ENCODE measurements at regions not wholly inside any gene's neighbourhood (a gene's known extent, or its start where the extent isn't known, plus 50 kb on each side); places are given as distances from the start of the nearest gene placed in this dataset.
A peak's percentile ranks its signal among the peaks of the same experiment; 100 is the strongest.

DNA sequence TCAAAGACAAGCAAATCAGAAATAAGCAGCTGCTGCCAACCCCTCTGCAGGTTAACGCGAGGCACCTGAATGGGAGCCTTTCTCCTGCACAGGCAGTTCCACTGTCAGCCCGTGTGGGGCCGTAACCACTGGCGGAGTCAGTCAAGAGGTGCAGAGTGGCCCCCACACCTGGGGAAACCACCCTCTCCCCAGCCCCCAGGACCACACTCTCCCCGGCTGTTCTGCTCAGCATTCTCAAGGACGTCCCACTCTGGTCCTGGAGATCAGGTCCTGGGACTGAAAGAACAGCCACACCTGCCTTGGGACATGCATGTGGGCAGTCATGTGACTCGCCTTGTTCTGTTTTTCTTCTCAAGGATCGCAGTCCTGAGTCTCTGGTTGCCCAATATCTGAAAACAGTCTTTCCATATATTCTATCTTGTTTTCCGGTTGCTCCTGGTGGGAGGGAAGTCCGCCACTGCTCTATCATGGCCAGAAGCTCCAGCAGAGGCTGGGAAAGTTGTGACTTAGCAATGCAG is 252.5 kb downstream of the PTPRU start:
- DNase-seq = no peak

DNA sequence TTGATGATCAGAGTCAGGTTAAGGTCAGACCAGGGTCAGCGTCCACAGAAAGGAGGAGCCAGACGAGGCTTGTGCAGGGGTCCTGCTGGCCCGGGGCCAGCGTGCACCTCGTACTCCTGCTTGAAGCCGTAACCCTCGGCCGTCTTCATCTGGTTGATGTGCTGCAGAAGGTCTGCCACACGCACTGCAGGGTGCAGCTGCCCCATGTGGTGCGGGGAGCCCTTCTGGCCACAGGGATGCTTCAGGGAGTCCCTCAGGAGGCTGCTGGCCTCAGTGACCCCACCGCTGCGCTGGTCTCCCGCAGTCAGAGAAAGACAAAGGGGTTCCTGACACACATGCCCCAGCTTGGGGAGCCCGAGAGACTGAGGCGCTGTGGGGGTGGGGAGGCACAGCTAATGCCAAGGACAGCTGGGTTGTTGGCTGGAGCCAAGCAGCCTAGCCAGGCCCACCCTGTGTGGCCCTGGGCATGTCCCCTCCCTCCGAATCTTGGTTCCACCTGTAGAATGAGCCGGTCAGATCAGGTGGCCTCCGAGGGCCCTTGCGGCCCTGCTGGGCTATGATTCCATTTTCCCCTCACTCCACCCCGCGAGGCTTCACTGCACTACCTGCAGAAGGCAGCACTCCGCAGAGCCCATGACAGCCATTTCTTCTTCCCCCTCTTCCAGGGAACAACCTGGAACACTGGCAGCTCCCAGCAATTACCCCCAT is 251.9 kb downstream of the PTPRU start:
- DNase-seq = no peak

DNA sequence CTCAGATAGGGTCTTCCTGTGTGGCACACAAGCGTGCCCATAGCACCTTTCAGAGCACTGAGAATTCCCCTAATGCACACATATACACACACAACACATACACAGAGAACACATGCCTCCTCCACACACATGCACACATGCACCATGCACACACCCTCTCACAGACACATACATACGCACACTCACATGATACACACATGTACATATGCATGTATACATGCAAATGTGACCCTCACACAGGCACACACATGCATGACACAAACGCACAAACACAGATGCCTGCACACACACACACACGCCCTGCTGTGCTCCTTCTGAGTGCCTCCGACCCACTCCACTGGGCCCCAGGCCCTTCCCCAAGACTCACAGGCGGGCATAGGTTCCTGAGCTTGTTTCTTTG is 251.0 kb downstream of the PTPRU start:
- DNase-seq = no peak

DNA sequence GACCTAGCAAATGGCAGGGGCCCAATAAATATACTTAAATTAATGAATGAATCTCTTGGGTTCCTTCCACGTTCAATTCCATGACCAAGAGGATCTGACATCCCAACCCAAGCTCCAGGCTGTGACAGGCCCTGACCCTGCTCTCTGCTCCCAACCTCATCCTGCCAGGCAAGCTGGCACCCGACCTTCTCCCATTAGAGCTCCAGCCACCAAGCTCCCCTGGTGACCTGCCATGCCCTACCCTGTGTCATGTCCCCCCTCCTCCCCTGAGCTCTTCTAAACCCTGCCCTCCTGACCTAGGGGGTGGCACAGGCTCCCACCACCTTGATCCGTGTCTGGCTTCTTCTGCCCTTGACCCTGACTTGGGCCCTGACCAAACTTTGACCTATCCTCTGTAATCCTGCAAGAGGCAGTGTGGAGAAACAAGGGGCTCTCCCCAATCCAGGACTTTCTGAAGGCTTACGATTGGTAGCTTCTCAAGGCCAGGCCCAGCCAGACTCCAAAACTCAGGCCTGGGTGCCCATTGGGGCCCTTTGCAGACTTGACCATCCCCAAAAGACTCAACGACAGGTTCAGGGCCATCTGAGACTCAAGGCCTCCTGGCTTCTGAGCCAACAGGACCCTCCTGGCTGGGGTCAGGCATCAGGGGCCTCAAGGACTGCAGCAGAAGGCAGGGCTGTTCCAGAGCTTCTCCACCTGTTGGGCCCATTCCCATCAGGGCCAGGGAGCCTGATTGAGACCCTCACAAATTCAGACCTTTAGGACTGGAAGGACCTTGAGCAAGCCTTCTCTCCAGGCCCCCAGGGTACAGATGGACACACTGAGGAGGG is 249.0 kb downstream of the PTPRU start:
- no peak for DNase-seq

DNA sequence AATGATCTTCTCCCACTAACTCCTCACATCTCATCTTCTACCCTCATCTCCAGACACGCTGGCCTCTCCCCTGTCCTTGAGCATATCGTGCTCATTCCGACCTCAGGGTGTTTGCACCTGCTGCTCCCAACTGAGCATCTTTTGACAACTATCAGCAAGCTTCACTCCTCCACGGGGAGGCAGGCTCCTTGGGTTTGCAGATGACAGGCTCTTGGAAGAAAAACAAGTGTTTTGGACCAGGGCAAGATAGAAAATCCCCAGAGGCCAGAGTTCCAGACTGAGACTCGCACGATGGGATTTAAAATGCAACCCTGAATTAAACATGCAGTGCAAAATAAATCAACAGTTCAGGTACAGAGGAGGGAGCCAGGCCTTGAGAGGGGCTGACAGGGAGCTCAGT is 246.7 kb downstream of the PTPRU start:
- no peak for DNase-seq

DNA sequence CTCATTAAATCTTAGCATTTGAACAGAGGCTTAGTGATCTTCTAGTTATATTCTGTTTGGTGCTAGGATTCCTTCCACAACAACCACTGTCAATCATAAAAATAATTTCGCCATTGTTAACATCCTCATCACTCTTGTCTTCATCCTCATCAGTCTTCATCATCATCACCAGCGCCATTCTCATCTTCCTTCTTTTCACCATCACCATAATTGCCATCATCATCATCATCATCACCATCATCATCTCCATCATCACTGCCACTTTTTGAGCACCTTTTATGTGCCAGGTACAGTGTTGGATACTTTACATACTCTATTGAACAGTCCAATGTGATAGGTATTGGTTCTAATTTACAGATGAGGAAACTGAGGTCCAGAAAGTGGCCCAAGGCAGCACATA is 245.7 kb downstream of the PTPRU start:
- DNase-seq = no peak

DNA sequence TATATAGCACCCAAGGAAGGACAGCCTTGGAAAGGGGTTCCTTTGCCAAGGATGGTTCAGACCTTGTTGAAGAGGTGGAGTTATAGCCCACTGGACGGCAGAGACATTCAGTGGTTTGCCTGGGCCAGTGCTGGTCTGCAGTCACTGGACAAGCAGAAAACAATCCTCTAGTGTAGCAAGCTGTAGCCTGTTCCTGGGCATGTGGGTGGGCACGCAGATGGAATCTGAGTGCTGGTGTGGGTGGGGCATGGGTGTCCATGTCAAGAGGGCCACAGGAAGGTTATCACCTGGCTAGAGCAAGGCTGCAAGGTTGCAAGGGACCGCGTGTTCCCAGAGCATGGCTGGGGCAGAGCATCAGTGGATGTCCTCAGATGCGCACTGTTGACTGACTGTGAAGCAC is 244.7 kb downstream of the PTPRU start:
- DNase-seq = no peak

DNA sequence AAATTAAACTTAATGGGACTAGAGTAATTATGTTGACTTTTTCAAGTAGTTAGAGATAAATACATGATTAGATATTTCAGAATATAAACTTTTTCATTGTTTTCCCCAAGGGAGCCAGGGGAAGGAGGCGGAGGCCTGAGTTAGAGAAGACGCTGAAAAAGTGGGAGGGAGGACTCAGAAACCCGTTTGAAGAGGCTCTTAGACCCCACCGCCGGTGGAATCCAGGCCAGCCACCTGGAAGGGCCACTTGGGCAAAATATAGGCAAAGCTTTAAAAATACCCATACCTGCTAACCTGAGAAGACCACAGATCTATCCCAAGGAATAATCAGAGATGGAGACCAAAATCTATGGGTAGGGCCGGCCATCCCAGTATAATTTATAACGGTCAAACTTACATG is 242.6 kb downstream of the PTPRU start:
- no peak for DNase-seq

DNA sequence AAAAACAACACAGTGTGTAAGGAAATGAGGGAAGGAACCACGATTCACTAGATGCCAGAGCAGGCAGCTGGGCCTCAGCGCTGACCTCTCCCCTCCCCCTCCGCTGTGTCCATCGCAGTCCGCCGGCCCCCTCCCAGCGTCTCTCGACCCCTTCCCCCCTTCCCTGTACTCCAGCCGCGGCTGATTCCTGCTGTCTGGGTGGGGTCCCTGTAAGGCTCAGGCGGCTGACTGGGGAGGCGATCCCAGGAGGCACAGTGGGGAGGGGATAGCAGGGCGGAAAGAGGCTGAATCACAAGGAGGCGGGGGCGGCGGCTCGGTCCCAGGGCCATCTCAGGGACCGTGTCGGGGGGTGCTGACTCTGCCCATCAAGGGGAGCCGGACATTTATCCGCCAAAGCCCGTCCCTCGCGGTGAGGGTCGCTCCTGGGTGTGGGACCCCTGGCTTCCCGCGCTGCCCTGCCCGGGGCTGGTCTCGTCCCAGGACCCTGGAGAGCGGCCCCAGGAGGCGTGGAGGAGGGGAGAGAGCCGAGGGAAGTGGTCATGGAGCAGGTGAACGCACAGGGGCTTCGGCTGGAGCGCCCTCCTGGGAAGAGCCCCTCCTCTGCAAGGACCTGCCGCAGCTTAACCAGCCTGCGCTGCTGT is 241.9 kb downstream of the PTPRU start:
- no peak for DNase-seq

DNA sequence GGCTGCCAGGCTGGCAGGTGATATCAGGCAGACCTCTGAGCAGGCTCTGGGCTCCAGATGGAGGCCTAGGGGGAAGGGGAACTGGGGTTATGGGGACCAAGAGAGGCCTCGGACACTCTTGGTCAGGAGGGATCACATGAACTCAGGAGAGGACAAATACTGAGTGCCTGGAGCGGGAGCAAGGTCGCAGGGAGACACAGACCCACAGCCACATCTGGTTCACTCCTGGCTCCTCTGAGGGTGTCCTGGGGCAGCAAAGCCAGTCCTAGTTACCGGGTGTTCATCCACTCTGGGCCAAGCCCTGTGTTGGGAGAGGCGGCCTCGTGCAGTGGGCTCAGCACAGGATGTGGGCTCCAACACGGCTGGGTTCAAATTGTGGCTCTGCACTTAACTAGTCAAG is 239.0 kb downstream of the PTPRU start:
- no peak for DNase-seq

DNA sequence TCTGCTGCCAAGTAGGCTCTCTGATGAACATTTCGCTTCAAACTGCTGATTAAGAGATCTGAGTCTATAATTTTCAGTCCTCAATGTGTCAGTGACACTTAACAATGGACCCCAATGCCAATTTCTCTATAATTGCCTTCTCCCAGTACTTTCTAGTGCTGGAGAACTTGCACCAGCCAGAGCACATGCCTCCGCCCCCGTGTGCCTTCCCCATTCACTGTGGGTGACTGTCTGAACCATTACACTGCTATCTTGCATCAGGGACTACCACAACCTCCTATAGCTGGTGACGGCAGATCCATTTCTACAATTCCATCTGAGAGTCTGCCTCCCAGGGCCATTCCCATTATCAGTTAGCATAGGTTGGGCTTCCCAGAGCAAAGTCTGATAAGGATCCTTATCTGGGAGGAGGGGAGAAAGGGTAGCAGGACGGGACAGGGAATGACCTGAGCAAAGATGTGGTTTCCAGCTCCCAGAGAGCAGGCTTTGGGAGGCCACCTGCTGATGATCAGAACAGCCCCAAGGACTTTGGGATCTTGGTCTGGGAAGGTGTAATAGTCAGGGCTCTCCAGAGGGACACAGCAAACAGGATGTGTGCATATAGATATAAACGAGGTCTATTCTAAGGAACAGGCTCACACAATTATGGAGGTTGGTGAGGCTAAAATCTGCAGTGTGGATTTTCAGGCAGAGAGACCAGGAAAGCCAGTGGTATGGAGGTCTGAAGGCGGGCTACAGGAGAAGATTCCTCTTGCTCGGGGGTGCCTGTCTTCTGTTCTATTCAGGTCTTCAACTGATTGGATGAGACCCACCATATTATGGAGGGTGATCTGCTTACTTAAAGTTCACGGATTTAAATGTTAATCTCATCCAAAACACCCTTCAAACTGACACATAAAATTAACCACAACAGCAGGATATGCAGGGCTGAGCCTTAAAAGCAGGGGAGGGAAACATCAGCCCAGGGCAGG is 238.2 kb downstream of the PTPRU start:
- DNase-seq = no peak

DNA sequence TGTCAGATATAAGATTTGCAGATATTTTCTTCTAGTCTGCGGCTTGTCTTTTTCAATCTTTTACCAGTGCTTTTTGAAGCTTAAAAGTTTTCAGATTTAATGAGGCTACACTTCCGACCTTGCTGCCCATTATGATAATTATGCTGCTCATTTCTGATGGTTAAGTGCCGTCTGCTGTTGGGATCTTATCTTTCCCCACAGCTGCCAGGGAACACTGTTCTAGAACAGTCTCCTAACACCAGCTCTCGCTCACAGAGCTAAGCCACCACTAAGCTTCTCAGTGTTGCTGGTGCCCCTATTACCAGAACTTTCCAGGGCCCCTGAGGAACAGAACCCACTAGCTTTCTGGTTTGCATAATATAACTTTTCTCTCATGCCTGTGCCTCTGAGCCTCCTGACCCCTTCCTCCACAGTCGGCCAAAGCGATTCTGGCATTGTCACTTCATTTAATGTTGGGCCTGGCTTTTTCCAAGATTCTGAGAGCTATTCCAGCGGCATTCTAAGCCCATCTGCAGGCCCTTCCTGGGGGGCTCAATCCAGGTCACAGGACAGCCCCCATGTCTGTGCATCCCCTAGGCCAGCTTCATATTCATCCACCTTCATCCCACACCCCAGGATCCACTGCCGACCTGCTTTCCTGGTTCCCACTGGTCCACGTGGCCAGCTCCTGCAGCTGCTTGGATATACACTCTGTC is 237.0 kb downstream of the PTPRU start:
- DNase-seq = no peak

DNA sequence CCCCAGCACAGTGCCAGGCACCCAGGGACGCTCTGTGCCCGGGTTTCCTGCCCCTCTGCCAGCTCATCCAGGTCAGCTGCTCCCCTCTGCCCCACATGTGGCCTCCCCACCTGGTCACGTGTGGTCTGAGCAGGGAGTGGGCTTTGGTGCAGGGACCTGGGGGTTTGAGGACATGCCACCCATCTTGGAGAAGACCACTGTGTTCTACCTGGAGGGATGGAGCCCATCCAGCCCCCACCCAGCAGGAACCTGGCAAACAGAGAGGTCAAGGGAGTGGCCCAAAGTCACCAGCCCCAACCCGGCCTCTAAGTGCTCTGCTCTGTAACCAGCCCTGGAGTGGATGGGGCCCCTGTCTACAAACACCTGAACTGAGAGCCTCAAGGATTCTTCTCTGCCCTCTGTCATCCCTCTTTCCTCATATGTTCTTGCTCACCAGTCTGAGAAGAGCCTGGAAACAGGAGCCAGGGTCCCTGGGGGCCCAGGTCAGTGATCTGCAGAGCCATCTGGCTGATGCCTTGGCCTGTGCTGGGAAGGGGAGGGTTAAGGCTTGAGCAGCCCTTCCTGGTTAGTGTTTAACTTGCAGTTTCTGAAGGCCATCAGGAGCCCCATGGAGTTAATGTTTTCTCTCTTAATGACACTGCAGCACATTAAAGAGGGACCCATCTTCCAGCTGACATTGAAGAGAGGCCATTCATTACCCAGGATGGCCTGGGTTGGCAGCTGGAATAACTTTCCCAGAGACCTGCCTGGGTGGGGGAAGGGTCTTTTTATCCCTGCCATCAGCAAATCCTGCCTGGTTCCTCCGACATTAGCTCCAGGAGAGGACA is 235.4 kb downstream of the PTPRU start:
- no peak for DNase-seq

DNA sequence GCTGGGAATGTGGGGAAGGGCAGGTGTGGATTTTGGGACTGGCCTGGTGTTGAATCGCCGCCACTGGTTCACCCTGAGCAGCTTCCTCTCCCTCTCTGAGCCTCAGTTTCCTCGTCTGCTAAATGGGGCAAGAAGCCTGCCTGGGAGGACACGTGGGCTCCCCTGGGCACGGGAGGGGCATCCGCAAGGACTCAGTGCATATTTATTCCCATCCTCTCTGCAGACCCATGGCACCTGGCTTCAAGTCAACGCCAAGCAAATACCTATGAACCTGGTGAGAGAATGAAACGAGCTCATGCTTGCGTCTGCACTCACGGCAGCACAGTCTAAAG is 234.4 kb downstream of the PTPRU start:
- no peak for DNase-seq

DNA sequence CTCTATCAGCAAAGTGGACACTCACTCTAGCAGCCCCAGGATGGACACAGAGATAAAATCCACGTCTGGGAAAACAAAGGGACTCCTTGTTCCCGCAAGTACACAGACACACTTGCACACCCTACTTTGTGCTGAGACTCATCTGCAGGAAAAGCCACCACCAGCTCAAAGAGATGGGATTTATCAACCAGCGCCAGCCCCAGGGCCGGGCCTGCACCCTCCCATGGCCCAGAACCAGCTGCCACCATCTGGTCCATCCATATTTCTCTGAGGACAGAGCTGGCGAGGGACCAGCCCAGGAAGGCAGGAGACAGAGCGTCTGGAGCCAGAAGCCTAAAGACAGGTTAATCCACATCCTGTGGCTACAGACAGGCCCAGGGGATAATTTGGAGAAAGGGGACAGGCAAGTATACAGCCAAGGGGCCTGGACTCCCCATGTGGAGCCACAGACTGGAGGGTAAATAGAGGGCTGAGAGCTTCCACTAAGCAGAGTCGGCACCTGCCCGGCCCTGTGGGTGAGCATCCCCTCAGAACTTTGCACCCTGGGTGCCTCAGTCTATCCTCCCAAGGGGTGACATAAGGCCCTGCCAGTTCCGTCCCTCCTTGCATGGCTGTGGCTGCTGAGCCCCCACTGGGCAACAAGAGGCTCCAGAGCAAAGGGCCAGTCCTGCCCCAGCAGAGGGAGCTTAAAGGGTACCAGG is 233.9 kb downstream of the PTPRU start:
- DNase-seq = no peak

DNA sequence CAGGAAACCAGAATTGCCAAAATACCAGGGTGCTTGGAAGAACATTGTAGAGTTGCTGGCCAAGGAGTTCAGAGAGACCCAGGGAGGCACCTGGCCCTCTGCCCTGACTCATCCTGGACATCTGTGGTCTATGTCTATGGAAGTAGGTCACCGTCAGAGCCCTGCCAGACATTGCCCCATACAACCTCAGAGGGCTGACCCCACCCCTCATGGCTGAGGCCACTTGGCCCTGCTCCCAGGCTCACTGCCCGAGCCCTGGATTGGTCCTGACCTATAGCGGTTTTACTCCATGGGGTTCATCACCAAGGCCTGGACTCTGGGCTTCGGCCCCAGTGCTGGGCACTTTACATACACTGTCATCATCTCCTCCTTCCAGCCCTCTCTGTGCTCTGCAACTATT is 233.1 kb downstream of the PTPRU start:
- no peak for DNase-seq

DNA sequence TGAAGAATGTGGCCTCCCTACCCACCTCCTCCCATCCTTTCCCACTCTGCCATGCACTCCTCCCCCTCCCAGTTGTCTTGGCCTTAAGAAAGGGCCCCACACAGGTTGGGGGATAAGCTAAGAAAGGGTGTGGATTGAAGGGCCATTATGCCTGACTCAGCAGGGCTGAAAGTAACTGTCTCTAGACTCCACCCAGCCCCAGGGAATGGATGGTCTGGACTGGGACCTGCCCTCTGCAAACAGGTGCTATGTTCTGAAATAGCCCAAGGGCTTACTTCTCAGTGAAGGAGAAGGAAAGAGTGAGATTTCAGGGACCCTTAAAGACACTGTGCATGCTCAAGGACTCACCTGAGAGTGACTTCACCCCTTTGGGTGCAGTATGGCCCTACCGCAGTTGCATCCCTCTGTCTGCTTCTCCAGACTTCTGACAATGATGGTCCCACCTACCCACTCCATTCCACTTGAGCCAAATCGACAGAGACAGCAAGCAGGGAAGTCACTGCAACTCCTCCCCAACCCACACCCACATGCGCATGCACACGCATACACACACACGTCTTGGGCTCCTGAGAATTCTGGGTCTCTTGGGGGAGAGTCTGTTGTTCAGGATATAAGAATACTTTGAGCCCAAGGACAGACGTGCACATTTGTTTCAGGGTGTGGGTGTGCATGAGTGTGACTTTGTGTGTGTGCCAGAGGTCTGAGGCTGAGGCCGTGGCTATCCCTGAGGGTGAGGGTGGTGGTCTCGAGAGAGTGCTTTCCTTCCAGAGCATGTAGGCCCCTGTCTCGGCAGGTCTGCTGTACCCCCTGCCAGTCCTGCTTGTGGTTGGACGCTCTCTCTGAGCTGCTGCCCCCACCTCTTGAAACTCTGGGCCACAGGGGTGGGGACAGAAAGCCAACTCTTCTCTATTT is 231.9 kb downstream of the PTPRU start:
- DNase-seq = no peak

DNA sequence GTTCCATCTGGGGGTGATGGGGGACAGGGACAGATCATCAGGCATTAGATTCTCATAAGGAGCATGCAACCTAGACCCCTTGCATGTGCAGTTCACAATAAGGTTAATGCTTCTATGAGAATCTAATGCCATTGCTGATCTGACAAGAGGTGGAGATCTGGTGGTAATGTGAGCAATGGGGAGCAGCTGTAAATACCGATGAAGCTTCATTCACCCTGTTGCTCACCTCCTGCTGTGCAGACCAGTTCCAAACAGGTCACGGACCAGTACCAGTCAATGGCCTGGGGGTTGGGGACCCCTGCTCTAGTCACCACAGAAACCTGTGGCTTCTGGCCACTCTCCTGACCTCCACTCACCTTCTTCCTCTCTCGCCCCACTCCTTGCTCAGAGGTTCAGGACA is 229.9 kb downstream of the PTPRU start:
- DNase-seq = no peak

DNA sequence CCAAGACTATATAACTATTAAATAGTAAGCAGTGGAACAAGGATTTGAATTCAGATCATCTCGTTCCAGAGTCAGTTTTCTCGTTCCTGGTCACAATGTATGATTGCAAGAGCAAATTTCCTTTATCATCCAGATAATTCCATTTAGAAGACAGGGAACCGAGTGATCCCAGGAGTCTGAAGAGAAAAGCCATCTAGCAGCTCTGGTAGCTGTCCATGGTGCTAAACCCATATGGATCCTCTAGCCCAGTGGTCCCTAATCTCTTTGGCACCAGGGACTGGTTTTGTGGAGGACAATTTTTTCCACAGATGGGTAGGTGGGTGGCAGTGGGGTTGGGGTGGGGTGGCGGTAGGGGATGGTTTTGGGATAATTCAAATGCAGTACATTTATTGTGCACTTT is 229.4 kb downstream of the PTPRU start:
- peak; percentile 18 for DNase-seq
